NT2/D1 (cell line): ENCODE measurements at regions not wholly inside any gene's neighbourhood (a gene's known extent, or its start where the extent isn't known, plus 50 kb on each side); places are given as distances from the start of the nearest gene placed in this dataset.

Experiments
- DNase-seq: peaks from one replicate; pipeline ENCODE4 v3.0.0-alpha.2; 2011; ENCODE audit warnings: low read depth, low spot score
- H3K27me3 ChIP-seq: 2 replicates; pipeline ENCODE4 v1.6.0; 2011; ENCODE audit warnings: mild to moderate bottlenecking; ENCODE audit not compliant: insufficient read length, insufficient read depth
- H3K36me3 ChIP-seq: 2 replicates; pipeline ENCODE4 v1.6.1; 2011; ENCODE audit warnings: mild to moderate bottlenecking, low read length, mixed read lengths; ENCODE audit not compliant: insufficient read depth, insufficient read length
- H3K4me1 ChIP-seq: 2 replicates; pipeline ENCODE4 v1.5.1; 2011; ENCODE audit not compliant: insufficient read depth, insufficient read length
- H3K4me3 ChIP-seq: 2 replicates; pipeline ENCODE4 v1.5.1; 2011; ENCODE audit warnings: low read depth; ENCODE audit not compliant: insufficient read length
- H3K9ac ChIP-seq: 2 replicates; pipeline ENCODE4 v1.6.0; 2011; ENCODE audit warnings: low read depth; ENCODE audit not compliant: insufficient read length
- H3K9me3 ChIP-seq: 2 replicates; pipeline ENCODE4 v1.5.1; 2011; ENCODE audit warnings: mild to moderate bottlenecking, low read length; ENCODE audit not compliant: insufficient read depth
- SUZ12 ChIP-seq: IDR thresholded peaks from 2 replicates; pipeline ENCODE4 v1.6.1; 2011; ENCODE audit not compliant: insufficient read length, insufficient read depth; ENCODE audit errors: extremely low read depth
- YY1 ChIP-seq: IDR thresholded peaks from 2 replicates; pipeline ENCODE4 v1.6.1; 2011; ENCODE audit not compliant: insufficient read length, insufficient read depth
- ZNF274 ChIP-seq: IDR thresholded peaks from 2 replicates; pipeline ENCODE4 v1.6.1; 2011; ENCODE audit warnings: mild to moderate bottlenecking, low read depth, low read length

GRCh38 chr13:50415428-50415827 is 400.2 kb downstream of the KCNRG start:
- H3K36me3 ChIP-seq, result no peaks in the 10 kb centered on the region
- H3K4me3 ChIP-seq, result no peak overlapping the region
- no peaks in the 10 kb centered on the region for H3K9me3 ChIP-seq
- no peaks in the 10 kb centered on the region for H3K4me1 ChIP-seq
- no peak for DNase-seq
- H3K27me3 ChIP-seq, result no peaks in the 10 kb centered on the region
- no peak overlapping the region for H3K9ac ChIP-seq
- no peak for TF ChIP-seq YY1
- TF ChIP-seq SUZ12, result no peak

- H3K36me3 ChIP-seq, result no peaks in the 10 kb centered on the region
- no peaks in the 10 kb centered on the region for H3K9me3 ChIP-seq
- no peak for TF ChIP-seq YY1
- no peak for TF ChIP-seq SUZ12
- TF ChIP-seq ZNF274, result no peak
- no peak overlapping the region for H3K9ac ChIP-seq
- H3K4me1 ChIP-seq, result no peaks in the 10 kb centered on the region
- DNase-seq, result no peak
- no peak overlapping the region for H3K4me3 ChIP-seq
- no peaks in the 10 kb centered on the region for H3K27me3 ChIP-seq
Observed at GRCh38 chr13:50417597-50417996, 402.4 kb downstream of the KCNRG start.

GRCh38 chr13:50419331-50419865 is 404.2 kb downstream of the KCNRG start:
- DNase-seq, result no peak
- no peaks in the 10 kb centered on the region for H3K27me3 ChIP-seq

DNA sequence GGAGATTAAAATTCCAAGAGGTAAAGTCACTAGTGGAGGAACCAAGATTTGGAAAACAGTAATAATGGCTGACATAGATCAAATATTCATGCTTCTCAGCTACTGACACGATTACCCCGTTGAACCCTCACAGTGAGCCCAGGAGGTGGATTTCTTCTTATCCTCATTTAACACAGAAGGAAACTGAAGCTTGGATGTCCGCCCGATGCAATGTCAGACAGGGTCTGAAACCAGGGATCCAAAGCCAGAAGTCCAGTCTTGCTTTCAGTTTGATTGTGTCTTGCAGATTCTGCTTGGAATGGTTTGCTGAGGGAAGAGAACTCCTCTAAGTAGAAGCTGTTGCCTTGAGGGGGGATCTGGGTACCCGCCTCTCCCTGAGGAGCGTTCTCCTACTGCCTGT is 404.7 kb downstream of the KCNRG start:
- Histone ChIP-seq H3K9ac (no peak overlapping the region), H3K4me3 (no peak overlapping the region), H3K4me1 (no peaks in the 10 kb centered on the region), H3K9me3 (no peaks in the 10 kb centered on the region), H3K36me3 (no peaks in the 10 kb centered on the region), H3K27me3 (no peaks in the 10 kb centered on the region)
- no peak for DNase-seq
- TF ChIP-seq ZNF274 (no peak), SUZ12 (no peak), YY1 (no peak)

More at GRCh38 chr13:50419331-50419865, 404.2 kb downstream of the KCNRG start:
- H3K4me3 ChIP-seq, result no peak overlapping the region
- no peaks in the 10 kb centered on the region for H3K9me3 ChIP-seq
- H3K4me1 ChIP-seq, result no peaks in the 10 kb centered on the region
- no peak for TF ChIP-seq ZNF274
- no peak for TF ChIP-seq YY1
- TF ChIP-seq SUZ12, result no peak
- H3K36me3 ChIP-seq, result no peaks in the 10 kb centered on the region
- H3K9ac ChIP-seq, result no peak overlapping the region

- H3K9ac ChIP-seq, result no peak overlapping the region
- H3K4me1 ChIP-seq, result no peaks in the 10 kb centered on the region
- no peaks in the 10 kb centered on the region for H3K9me3 ChIP-seq
- TF ChIP-seq SUZ12 (no peak), YY1 (no peak), ZNF274 (no peak)
- H3K27me3 ChIP-seq, result no peaks in the 10 kb centered on the region
- no peak for DNase-seq
- H3K4me3 ChIP-seq, result no peak overlapping the region
- no peaks in the 10 kb centered on the region for H3K36me3 ChIP-seq
Observed at GRCh38 chr13:50420718-50421472, 405.7 kb downstream of the KCNRG start.

DNA sequence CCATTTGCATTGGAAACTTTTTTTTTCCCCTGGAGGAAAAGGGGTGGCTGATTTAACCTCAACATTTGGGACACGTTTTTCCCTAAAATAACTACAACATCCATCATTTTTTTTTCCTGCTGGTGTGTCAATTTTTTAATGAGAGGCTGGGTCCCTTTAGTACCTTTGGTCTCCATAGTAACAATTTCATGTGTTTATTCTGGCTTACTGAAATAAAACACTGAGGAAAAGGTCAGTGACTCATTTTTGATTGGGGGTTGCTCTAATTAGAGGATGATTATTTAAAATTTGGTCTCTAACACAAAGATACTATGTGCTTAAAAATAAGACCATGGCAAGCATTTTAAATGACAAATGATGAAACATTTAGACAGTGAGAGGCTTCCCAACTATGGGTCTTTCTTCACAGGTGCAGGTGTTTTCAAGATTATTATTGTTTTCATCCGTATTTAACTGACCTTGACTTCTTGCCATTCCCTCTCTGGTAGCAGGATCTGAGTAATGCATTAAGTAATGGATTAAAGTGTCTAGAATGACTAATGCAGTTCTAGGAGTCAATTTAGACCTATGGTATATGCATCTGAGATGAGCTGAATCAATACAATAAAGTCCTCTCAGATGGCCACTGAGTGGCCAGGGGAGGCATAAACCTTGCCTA is 406.4 kb downstream of the KCNRG start:
- Histone ChIP-seq H3K4me1 (no peaks in the 10 kb centered on the region), H3K9me3 (no peaks in the 10 kb centered on the region), H3K27me3 (no peaks in the 10 kb centered on the region), H3K4me3 (no peak overlapping the region), H3K9ac (no peak overlapping the region), H3K36me3 (no peaks in the 10 kb centered on the region)
- TF ChIP-seq SUZ12, result no peak
- TF ChIP-seq YY1, result no peak
- TF ChIP-seq ZNF274, result no peak
- no peak for DNase-seq

DNA sequence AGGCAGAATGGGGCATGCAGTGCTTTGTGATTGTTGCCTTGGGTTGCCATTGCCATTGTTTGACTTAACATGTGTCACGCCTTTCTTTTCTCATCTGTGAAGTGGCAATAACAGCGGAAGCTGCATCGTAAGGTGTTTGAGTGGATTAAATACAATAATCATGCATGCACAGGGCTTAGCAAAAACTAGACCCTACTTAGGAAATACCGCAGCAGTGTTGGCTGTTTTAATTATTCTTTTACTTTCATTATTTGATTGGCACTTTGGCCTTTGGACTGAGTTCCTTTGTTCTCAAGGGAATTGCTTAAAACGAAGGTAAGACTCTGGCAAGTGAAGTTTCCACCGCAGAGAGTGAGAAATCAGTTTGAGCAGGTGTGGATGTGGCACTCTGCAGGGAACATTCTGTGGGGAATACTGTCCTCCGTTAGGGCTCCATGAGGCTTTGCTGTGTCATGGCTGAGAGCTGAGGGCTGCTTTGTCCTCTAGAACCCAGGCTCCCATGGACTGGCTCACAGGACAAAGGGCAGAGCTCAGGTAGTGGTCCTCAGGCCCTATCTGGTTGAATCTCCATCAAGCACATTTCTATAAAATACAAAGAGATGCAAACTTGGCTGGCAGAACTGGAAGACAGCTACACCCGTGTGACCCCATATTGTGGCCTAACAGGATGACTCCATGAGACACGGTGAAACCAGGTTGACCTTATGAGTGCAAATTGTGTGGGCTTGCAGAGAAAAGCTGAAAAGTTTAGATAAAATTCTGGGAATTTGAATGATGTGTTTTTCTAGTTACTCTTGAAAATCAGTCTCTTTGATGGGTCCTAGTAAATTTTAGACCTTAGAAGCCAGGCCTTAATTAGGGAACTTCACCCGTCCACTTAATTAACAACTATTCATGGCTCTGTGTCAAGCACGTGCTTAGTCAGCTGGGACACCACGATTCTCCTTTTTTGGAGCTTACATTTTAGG is 407.2 kb downstream of the KCNRG start:
- no peaks in the 10 kb centered on the region for H3K36me3 ChIP-seq
- H3K9ac ChIP-seq, result no peak overlapping the region
- TF ChIP-seq SUZ12 (no peak), YY1 (no peak), ZNF274 (no peak)
- H3K4me1 ChIP-seq, result no peaks in the 10 kb centered on the region
- H3K27me3 ChIP-seq, result no peaks in the 10 kb centered on the region
- no peak overlapping the region for H3K4me3 ChIP-seq
- DNase-seq, result no peak
- no peaks in the 10 kb centered on the region for H3K9me3 ChIP-seq
